ENCODE measurements at regions not wholly inside any gene's neighbourhood (a gene's known extent, or its start where the extent isn't known, plus 50 kb on each side); places are given as distances from the start of the nearest gene placed in this dataset.

GRCh38 chr20:54713727-54714126 lies 238.3 kb downstream of the DOK5 start:
- no peak overlapping the region for H3K4me3 ChIP-seq
- H3K27ac ChIP-seq: no peak overlapping the region
- peaks cover 3% of the 10 kb centered on the region for H3K27me3 ChIP-seq
- no peak for TF ChIP-seq CTCF (IDR thresholded peaks at IDR 0.05)
- TF ChIP-seq POLR2A (IDR thresholded peaks at IDR 0.05): no peak
- TF ChIP-seq POLR2AphosphoS5 (IDR thresholded peaks at IDR 0.05): no peak
- TF ChIP-seq EP300 (IDR thresholded peaks at IDR 0.05): no peak
- 87 to 89% methylated on average over 4 of the region's 4 CpGs for WGBS, 2 donors (ENCODE audit: low coverage in 1 of 2)
- ATAC-seq: no peak
- H3K9me3 ChIP-seq: no peaks in the 10 kb centered on the region
- H3K36me3 ChIP-seq: no peaks in the 10 kb centered on the region
- H3K4me1 ChIP-seq: no peaks in the 10 kb centered on the region

- Histone ChIP-seq H3K27ac (no peak overlapping the region), H3K4me3 (no peak overlapping the region), H3K36me3 (no peaks in the 10 kb centered on the region), H3K27me3 (no peaks in the 10 kb centered on the region), H3K9me3 (no peaks in the 10 kb centered on the region), H3K4me1 (no peaks in the 10 kb centered on the region)
- no peak for TF ChIP-seq POLR2AphosphoS5 (IDR thresholded peaks at IDR 0.05)
- TF ChIP-seq POLR2A (IDR thresholded peaks at IDR 0.05): no peak
- TF ChIP-seq CTCF (IDR thresholded peaks at IDR 0.05): no peak
- no peak for TF ChIP-seq EP300 (IDR thresholded peaks at IDR 0.05)
- ATAC-seq: no peak
- WGBS, 2 donors (ENCODE audit: low coverage in 1 of 2): 39 to 43% methylated on average over 3 to 4 of the region's 4 CpGs
Observed at GRCh38 chr20:54711071-54711470, 235.7 kb downstream of the DOK5 start.

- H3K4me3 ChIP-seq: no peak overlapping the region
- H3K27me3 ChIP-seq: no peaks in the 10 kb centered on the region
- H3K4me1 ChIP-seq: no peaks in the 10 kb centered on the region
- H3K36me3 ChIP-seq: no peaks in the 10 kb centered on the region
- no peak for ATAC-seq
- TF ChIP-seq EP300 (IDR thresholded peaks at IDR 0.05) (no peak), POLR2A (IDR thresholded peaks at IDR 0.05) (no peak), POLR2AphosphoS5 (IDR thresholded peaks at IDR 0.05) (no peak), CTCF (IDR thresholded peaks at IDR 0.05) (no peak)
- no peaks in the 10 kb centered on the region for H3K9me3 ChIP-seq
- WGBS, 2 donors (ENCODE audit: low coverage in 1 of 2): 53 to 57% methylated on average over 2 of the region's 2 CpGs
- H3K27ac ChIP-seq: no peak overlapping the region
Observed at GRCh38 chr20:54710341-54710740, 234.9 kb downstream of the DOK5 start.

- H3K36me3 ChIP-seq: no peaks in the 10 kb centered on the region
- no peaks in the 10 kb centered on the region for H3K4me1 ChIP-seq
- H3K27me3 ChIP-seq: peaks cover 9% of the 10 kb centered on the region
- ATAC-seq: no peak
- H3K9me3 ChIP-seq: no peaks in the 10 kb centered on the region
- no peak for TF ChIP-seq EP300 (IDR thresholded peaks at IDR 0.05)
- TF ChIP-seq POLR2A (IDR thresholded peaks at IDR 0.05): no peak
- no peak for TF ChIP-seq POLR2AphosphoS5 (IDR thresholded peaks at IDR 0.05)
- no peak for TF ChIP-seq CTCF (IDR thresholded peaks at IDR 0.05)
- no peak overlapping the region for H3K4me3 ChIP-seq
- no peak overlapping the region for H3K27ac ChIP-seq
Observed at GRCh38 chr20:54708229-54708628, 232.8 kb downstream of the DOK5 start.

GRCh38 chr20:54707801-54708200 lies 232.4 kb downstream of the DOK5 start:
- no peak overlapping the region for H3K4me3 ChIP-seq
- whole genome bisulfite sequencing, 2 donors (ENCODE audit: low coverage in 1 of 2): 78 to 90% methylated on average over 1 of the region's 1 CpG
- peaks cover 9% of the 10 kb centered on the region for H3K27me3 ChIP-seq
- no peak for ATAC-seq
- no peaks in the 10 kb centered on the region for H3K36me3 ChIP-seq
- TF ChIP-seq CTCF (IDR thresholded peaks at IDR 0.05) (no peak), EP300 (IDR thresholded peaks at IDR 0.05) (no peak), POLR2A (IDR thresholded peaks at IDR 0.05) (no peak), POLR2AphosphoS5 (IDR thresholded peaks at IDR 0.05) (no peak)
- no peaks in the 10 kb centered on the region for H3K4me1 ChIP-seq
- no peak overlapping the region for H3K27ac ChIP-seq
- no peaks in the 10 kb centered on the region for H3K9me3 ChIP-seq
